Stimulated activated CD4-positive, alpha-beta T cell treated with anti-CD3 and anti-CD28 coated beads, Interleukin-4, amount 100 ng/mL, for 48 hours (primary cell): ENCODE measurements at regions not wholly inside any gene's neighbourhood (a gene's known extent, or its start where the extent isn't known, plus 50 kb on each side); places are given as distances from the start of the nearest gene placed in this dataset.

ENCODE experiments used
- DNase-seq, 2 donors: peaks; one replicate each; pipeline ENCODE4 v3.0.0-alpha.2; 2020; ENCODE audit warnings: low read depth in 2 of 2

GRCh38 chrX:22395372-22395771 lies 122.7 kb downstream of the CBLL2 start:
- DNase-seq: no peak

- DNase-seq: no peak
Measured at GRCh38 chrX:22396408-22396807, 123.7 kb downstream of the CBLL2 start.

DNA sequence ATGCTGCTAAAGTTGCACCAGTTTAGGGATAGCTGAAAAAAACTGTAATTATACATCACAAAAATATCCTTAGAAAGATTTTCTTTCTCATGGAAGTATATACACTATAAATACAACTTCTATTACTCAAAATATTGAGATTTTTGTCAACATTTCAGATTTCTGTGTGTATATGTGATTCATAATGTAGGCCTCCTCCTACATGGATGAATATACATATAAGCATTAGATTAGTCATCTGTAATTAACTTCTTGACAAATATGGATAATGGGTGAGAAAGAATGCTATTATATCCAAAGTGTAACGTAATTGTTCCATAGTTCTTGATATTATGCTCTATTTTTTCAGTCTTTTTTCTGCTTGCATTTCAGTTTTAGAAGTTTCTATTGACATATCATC lies 124.9 kb downstream of the CBLL2 start:
- DNase-seq: no peak

DNA sequence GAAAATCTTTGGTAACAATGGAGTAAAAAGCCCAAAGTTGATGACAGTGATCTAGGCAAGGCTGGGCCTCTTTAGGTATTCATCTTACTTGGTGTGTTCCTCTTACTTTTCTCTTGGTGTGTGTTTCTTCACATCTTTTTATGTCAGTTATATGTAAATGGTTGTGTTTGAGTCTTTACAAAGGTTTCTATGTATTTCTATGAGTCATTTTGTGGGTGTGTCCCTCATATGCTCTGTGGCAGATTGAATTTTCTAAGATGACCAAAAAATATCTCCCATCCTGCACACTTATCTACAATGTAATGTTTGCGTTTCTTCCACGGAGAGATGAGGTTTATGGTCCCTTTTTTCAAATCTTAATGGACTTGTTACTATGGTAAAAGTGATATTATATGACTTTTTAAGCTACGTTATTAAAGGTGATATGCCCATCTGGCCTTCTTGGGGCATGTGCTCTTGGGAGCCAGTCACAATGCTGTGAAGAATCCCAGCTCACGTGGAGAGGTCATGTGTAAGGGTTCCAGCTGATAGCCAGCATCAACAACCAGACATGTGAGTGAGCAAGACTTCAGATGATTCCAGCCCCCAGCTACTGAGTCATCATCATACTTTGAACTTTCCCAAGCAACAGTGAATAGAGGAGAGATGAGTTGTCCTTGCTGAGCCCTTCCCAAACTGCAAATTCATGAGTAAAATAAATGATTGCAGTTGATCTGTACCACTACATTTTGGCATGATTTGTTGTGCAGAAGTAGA lies 126.9 kb downstream of the CBLL2 start:
- no peak for DNase-seq

DNA sequence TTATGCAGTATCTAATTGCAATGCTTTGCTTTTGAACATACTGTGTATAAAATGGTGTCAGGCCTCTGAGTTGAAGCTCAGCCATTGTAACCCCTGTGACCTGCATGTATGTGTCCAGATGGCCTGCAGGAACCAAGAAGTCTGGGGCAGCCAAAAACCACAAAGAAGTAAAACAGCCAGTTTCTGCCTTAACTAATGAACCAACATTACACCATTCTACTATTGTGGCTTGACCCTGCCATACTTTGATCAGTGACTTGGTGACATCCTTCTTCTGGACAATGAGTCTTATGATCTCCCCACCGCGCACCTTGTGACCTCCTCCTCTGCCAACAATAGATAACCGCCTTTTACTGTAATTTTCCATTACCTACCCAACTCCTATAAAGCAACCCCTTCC lies 131.6 kb downstream of the CBLL2 start:
- no peak for DNase-seq

GRCh38 chrX:22406201-22406737 lies 133.6 kb downstream of the CBLL2 start:
- DNase-seq: no peak

DNA sequence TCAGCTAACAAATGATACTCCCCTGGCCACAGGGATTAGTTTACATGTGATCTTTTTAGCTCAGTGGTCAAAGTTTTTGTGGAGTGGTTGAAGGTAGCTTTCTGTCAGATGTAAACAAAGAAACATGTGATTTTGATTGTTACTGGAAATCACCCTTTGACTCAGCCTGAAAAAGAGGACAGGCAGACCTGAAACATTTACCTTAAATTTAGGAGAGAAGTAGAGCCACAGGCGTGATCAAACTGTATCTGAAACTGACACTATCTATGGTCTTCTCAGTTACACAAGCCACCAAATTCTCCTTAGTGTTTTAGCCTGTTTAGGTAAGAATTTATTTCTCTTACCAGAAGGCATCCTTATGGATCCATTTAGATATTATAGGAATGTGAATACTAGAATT lies 136.7 kb downstream of the CBLL2 start:
- DNase-seq: no peak

- DNase-seq: no peak
Measured at GRCh38 chrX:22424122-22424915, 151.6 kb downstream of the CBLL2 start.

- DNase-seq: no peak
Measured at GRCh38 chrX:22424919-22425318, 152.2 kb downstream of the CBLL2 start.

GRCh38 chrX:22429704-22430103 lies 157.0 kb downstream of the CBLL2 start:
- no peak for DNase-seq

DNA sequence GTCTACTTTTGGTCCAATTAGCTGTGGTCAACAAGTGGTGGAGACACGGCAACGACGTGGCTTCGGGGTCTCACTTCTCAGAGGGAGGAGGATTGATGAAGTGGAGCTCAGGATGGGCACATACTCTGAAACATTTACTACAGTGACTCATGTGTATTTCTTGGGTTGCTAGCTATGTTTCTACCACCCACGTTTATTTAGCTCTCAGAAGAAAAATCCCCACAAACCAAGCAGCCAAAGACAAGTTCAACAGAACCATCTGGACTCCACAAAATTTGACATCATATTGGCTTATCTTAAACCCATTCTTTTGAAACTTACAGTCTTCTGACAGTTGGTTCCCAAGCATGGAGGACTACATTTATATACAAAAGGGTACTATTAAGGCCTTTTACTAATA lies 158.0 kb downstream of the CBLL2 start:
- no peak for DNase-seq

DNA sequence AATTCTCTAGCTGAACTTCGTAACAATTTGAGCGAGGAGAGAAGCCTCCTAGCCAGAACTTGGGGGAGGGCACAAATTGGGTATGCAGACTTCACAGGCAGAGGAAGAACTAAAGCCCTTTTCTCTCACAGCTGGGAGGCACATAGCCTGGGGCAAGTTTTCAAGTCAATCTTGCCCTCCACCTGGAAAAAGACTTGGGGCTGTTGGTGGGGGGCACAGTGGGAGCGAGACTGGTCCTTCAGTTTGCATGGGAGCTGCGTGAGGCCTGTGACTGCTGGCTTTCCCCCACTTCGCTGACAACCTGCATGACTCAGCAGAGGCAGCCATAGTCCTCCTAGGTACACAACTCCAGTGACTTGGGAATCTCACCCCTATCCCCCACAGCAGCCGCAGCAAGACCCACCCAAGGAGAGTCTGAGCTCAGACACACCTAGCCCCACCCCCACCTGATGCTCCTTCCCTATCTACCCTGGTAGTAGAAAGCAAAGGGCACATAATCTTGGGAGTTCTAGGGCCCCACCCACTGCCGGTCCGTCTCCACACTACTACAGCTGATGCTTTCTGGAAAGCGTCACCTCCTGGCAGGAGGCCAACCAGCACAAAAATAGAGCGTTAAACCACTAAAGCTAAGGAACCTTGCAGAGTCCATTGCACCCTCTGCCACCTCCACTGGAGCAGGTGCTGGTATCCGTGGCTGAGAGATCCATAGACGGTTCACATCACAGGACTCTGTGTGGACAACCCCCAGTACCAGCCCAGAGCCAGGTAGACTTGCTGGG lies 160.8 kb downstream of the CBLL2 start:
- no peak for DNase-seq

- DNase-seq: no peak
Measured at GRCh38 chrX:22445880-22446279, 173.2 kb downstream of the CBLL2 start.

GRCh38 chrX:22462959-22463358 lies 190.2 kb downstream of the CBLL2 start:
- no peak for DNase-seq

- no peak for DNase-seq
Measured at GRCh38 chrX:22467571-22467970, 194.9 kb downstream of the CBLL2 start.

GRCh38 chrX:22481436-22481835 lies 208.7 kb downstream of the CBLL2 start:
- DNase-seq: no peak

- DNase-seq: no peak
Measured at GRCh38 chrX:22486296-22486695, 213.6 kb downstream of the CBLL2 start.

DNA sequence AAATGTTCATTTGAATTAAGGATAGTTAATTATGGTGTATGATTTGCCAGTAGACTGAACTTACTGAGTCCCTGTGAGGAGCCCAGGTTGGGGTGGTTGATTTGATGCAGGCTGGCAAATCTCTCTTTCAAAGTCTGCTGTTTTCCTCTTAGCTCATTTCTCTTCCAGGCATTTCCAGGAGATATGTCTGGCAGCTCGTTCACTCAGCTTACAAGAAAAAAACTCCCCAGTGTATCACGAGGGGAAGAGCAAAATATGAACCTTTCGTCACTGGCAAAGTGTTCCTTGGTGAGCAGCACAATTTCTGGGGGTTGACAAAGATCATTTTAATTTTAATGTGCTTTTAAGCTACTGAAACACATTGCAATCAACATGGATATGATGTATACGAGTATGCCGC lies 244.2 kb downstream of the CBLL2 start:
- no peak for DNase-seq

DNA sequence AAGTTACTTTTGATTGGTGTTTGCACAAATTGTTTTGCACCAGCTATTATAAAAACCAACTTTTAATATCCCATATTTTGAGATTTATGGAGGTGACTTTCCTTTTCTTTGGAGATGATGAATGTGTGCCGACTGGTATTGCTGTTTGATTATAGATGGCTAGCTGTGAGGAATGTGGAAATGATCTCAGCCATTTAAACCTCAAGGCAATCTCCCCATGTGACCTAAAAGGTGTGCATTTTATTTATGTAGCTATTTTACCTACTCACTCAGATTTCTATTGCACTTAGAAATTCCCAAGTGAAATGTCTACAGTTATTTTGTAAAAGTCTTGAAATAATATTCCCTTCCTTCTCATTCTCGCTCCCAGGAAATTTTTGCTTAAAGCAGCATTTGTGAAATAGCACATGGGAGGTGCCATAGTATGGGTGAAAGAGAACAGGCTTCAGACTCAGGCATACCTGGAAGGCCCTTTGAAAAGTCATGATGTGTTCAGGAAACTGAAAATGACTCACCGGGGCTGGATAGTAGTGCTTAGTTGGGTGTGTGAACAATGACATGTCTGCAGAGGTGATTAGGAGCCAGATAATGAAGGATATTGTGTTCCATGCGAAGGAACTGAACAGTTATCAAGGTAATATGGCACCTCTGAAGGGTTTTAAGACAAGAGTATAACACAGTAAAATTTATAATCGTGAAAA lies 247.6 kb downstream of the CBLL2 start:
- DNase-seq: no peak

DNA sequence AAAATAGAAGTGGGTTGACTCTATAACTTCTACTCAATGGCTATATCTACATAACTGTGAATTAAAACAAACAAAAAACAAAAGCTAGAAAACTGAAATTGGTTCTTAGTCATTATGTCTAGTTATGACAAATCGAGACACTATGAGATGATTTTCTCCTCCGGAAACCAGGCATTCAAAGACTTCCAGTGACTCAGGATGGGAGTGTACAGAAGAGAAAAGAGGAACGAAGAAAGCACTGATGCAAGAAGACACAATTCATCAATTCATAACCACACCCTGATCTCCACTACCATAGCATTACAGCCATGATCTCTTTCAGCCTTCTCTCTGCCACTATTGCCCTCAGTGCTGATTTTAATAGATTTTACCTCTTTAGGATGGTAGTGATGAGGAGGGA lies 253.6 kb downstream of the CBLL2 start:
- DNase-seq: no peak

DNA sequence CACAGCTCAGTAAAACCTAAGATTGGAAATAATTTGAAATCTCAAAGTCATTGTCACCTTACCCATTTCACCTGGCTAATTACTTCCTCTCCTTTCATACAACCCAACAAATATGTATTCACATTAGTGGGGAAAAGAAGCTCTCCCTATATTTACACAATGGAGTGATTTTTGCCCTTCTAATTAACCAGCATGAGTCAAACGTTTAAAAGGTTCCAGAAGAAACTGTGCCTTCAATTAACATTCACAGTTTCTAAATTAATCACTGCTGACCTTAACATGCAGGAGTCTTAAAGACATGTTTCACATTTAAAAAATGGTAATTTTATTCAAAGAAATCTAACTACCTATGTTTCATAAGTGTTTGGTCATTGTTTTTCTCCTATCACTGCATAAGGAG lies 254.6 kb downstream of the CBLL2 start:
- no peak for DNase-seq

DNA sequence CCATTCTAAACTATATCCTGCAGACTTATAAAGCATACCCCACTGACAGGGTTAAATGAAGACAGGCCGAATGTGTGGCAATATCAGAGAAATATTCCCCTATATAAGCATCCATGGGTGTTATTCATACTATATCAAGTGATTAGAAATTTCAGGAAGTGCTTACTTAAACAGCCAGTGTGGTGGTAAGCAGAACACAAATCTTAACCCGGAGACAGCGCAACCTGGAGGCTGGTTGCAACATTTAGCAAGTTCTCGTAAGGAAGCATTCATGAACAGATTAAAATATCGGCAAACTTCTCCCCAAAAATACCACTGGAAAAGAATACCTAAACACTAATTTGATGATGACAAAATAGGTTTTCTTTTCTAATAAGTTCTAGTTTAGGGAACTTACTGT lies 261.2 kb downstream of the CBLL2 start:
- no peak for DNase-seq
